Kidney (tissue), 13 donors: ENCODE measurements at regions not wholly inside any gene's neighbourhood (a gene's known extent, or its start where the extent isn't known, plus 50 kb on each side); places are given as distances from the start of the nearest gene placed in this dataset.

Experiments used
- DNase-seq, 5 donors: peaks; one replicate each; pipeline ENCODE4 v3.0.0-alpha.2; 2013 to 2020
- FAIRE-seq: peaks from 2 replicates; lab custom pipeline; 2012; peaks lifted over from hg19 to GRCh38; lab: Jason Lieb, UNC
- H3K27ac ChIP-seq, 2 donors: one replicate each; pipeline ENCODE4 v1.7.0; 2013; ENCODE audit warnings: low read depth in 2 of 2, low read length in 2 of 2, inconsistent platforms in 1 of 2
- H3K27me3 ChIP-seq: one replicate; pipeline ENCODE4 v1.7.1; 2013; ENCODE audit warnings: low read length, inconsistent platforms; ENCODE audit not compliant: control insufficient read depth, insufficient read depth
- H3K36me3 ChIP-seq, 3 donors: one replicate each; pipeline versions ENCODE4 v1.7.0 to v1.7.1; 2013; ENCODE audit warnings: low read length in 3 of 3, control low read depth in 1 of 3, inconsistent platforms in 1 of 3; ENCODE audit not compliant: insufficient read depth in 3 of 3, control insufficient read depth in 2 of 3
- H3K4me1 ChIP-seq, 3 donors: one replicate each; pipeline versions ENCODE4 v1.7.0 to v1.7.1; 2013; ENCODE audit warnings: low read length in 3 of 3, inconsistent platforms in 1 of 3, low read depth in 1 of 3; ENCODE audit not compliant: control insufficient read depth in 2 of 3, insufficient read depth in 2 of 3
- H3K4me3 ChIP-seq, 3 donors: one replicate each; pipeline versions ENCODE4 v1.7.0 to v1.8.1; 2013; ENCODE audit warnings: low read length in 3 of 3, control low read depth in 1 of 3, inconsistent platforms in 1 of 3
- H3K9ac ChIP-seq, 3 donors: one replicate each; pipeline versions ENCODE4 v1.7.0 to v1.7.1; 2013; ENCODE audit warnings: low read length in 3 of 3, control low read depth in 1 of 3, inconsistent platforms in 1 of 3
- H3K9me3 ChIP-seq, 3 donors: one replicate each; pipeline versions ENCODE4 v1.7.0 to v1.7.1; 2013; ENCODE audit warnings: low read length in 3 of 3, control low read depth in 1 of 3, inconsistent platforms in 1 of 3; ENCODE audit not compliant: control insufficient read depth in 2 of 3, insufficient read depth in 1 of 3
- intact Hi-C: fragments of 100-400 bp; cut with DNase I; formaldehyde crosslinking; loops from one replicate; pipeline ENCODE4 v1.11.1; 2022
- TF ChIP-seq, protein P1 (sequence below): IDR thresholded peaks from 3 replicates; pipeline ENCODE4 v1.5.1; 2012; ENCODE audit warnings: mild to moderate bottlenecking, moderate library complexity, borderline replicate concordance; ENCODE audit not compliant: insufficient read depth; ENCODE audit errors: extremely low read depth
- donor health status: control.
- donor health status: control.
- donor health status: control.
- donor health status: control.
- donor health status: control.
- donor health status: DM: yes; HTN: yes; CAD: no.
- donor health status: Normal renal cell carcinoma (clear cell type).

DNA sequence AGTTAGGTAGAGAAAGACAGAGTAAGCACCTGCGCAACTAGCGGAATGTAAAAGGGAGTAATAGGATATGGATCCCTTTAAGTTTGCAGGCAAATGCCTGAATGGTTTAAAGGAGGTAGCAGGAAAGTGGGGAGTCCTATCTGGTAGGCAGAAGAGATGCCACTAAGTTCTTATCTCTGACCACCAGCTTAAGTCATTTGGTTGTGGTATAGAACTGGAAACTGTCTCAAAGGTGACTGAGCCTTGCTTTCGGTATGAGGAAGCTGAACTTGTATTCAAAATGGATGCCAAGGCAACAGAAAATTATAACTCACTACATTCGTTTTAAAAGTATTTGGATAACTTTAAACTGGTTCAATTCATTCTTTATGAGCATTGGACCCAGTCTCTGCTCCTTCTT, 475.6 kb downstream of the DMRTA1 start:
- TF ChIP-seq, protein P1, sequence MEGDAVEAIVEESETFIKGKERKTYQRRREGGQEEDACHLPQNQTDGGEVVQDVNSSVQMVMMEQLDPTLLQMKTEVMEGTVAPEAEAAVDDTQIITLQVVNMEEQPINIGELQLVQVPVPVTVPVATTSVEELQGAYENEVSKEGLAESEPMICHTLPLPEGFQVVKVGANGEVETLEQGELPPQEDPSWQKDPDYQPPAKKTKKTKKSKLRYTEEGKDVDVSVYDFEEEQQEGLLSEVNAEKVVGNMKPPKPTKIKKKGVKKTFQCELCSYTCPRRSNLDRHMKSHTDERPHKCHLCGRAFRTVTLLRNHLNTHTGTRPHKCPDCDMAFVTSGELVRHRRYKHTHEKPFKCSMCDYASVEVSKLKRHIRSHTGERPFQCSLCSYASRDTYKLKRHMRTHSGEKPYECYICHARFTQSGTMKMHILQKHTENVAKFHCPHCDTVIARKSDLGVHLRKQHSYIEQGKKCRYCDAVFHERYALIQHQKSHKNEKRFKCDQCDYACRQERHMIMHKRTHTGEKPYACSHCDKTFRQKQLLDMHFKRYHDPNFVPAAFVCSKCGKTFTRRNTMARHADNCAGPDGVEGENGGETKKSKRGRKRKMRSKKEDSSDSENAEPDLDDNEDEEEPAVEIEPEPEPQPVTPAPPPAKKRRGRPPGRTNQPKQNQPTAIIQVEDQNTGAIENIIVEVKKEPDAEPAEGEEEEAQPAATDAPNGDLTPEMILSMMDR, result no peak
- Histone ChIP-seq H3K9ac (no peak overlapping the region), H3K4me3 (no peak overlapping the region), H3K36me3 (no peaks in the 10 kb centered on the region), H3K27ac (no peak overlapping the region), H3K4me1 (no peaks in the 10 kb centered on the region), H3K27me3 (no peaks in the 10 kb centered on the region), H3K9me3 (no peaks in the 10 kb centered on the region)
- intact Hi-C loops, result no loop called here
- FAIRE-seq, result no peak
- no peak for DNase-seq

DNA sequence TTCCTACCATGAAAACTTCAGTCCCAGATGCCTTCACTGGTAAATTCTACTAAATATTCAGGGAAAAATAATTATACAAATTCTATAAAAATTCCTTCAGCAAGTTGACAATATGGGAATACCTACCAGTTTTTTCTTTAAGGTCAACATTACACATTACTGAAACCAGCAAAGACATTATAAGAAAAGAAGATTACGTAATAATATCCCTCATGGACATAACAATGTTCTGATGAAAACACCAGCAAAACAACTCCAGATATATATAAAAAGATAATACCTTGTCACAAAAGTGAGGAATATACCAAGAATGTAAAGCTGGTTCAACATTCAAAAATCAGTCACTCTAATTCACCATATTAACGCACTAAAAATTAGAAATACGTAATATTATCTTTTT, 507.9 kb downstream of the DMRTA1 start:
- no peak for DNase-seq
- FAIRE-seq, result no peak
- H3K27me3 ChIP-seq, result no peaks in the 10 kb centered on the region
- intact Hi-C loops, result no loop called here
- no peak overlapping the region for H3K27ac ChIP-seq
- H3K4me3 ChIP-seq, result no peak overlapping the region
- H3K4me1 ChIP-seq, result no peaks in the 10 kb centered on the region
- no peak overlapping the region for H3K9ac ChIP-seq
- no peaks in the 10 kb centered on the region for H3K36me3 ChIP-seq
- no peaks in the 10 kb centered on the region for H3K9me3 ChIP-seq
- TF ChIP-seq, protein P1, result no peak

DNA sequence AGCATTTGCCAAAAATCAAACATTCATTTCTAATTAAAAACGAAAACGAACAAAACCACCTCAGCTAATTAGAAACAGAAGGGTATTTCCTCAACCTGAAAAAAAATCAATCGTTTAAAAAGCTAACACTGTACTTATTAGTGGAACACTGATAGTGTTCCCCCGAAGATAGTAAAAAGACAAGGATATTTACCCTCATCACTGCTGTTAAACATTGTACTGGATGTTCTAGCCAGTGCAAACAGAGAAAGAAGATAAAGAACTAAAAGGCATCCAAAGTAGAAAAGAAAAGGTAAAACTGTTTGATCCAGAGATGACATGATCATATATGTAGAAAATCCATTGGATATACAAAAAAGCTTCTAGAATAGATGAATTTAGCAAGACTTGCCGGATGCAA, 508.3 kb downstream of the DMRTA1 start:
- Histone ChIP-seq H3K27me3 (no peaks in the 10 kb centered on the region), H3K36me3 (no peaks in the 10 kb centered on the region), H3K9me3 (no peaks in the 10 kb centered on the region), H3K9ac (no peak overlapping the region), H3K4me3 (no peak overlapping the region), H3K4me1 (no peaks in the 10 kb centered on the region), H3K27ac (no peak overlapping the region)
- FAIRE-seq, result no peak
- TF ChIP-seq, protein P1, result no peak
- no peak for DNase-seq
- intact Hi-C loops, result no loop called here

DNA sequence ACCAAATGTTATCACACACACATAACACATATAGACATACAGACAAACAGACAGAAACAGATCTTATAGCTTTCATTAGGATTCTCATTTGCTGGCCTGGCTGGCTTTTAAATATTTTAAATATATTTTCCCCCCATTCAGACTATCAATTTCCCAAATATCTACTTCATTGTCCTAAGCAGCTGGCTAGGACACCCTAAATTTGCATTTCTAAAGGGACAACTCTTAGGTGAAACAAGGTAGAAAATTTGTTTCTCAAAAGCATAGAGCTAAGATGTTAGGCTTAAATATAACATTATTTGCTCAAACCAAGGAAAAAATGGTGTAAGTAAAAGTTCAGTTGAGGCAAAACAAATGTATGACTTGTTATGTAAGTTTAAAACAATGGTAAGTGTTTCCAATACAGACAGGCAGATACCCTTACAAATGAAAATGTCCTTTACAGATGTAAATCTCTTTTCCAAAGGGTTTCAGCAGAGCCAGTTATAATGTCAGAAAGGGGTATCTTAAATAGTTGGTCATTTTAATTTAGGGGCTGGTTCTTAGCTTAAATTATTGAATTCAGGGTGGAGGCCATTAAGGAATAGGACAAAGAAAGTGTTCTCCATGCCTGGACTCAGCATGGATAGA, 522.8 kb downstream of the DMRTA1 start:
- no peaks in the 10 kb centered on the region for H3K36me3 ChIP-seq
- DNase-seq (no peak), FAIRE-seq (no peak)
- intact Hi-C loops, result no loop called here
- H3K4me1 ChIP-seq, result no peaks in the 10 kb centered on the region
- TF ChIP-seq, protein P1, result no peak
- no peak overlapping the region for H3K9ac ChIP-seq
- no peaks in the 10 kb centered on the region for H3K27me3 ChIP-seq
- H3K9me3 ChIP-seq, result no peaks in the 10 kb centered on the region
- H3K27ac ChIP-seq, result no peak overlapping the region
- no peak overlapping the region for H3K4me3 ChIP-seq
